Neural cell (in vitro differentiated cells): ENCODE measurements at regions not wholly inside any gene's neighbourhood (a gene's known extent, or its start where the extent isn't known, plus 50 kb on each side); places are given as distances from the start of the nearest gene placed in this dataset.

Source experiments
- H2AFZ ChIP-seq: fragments of 200-600, 300-800 bp; sonication (generic), shearing (Covaris generic); 2 replicates; pipeline ENCODE4 v1.6.0; 2014; ENCODE audit warnings: low read depth, mild to moderate bottlenecking, antibody characterized with exemption, low read length, moderate library complexity
- H3F3A ChIP-seq: fragments of 200-600 bp; shearing (Covaris generic); 2 replicates; pipeline ENCODE4 v1.6.1; 2016; ENCODE audit warnings: mild to moderate bottlenecking, moderate library complexity, mixed read lengths, antibody characterized with exemption, low read length; ENCODE audit not compliant: insufficient read depth, poor library complexity, severe bottlenecking
- H3K27ac ChIP-seq: fragments of 200-600, 300-800 bp; sonication (generic), shearing (Covaris generic); 2 replicates; pipeline ENCODE4 v1.5.1; 2014; ENCODE audit warnings: mild to moderate bottlenecking, low read length, moderate library complexity
- H3K27me3 ChIP-seq: fragments of 300-800, 200-600 bp; sonication (generic), shearing (Covaris generic); 2 replicates; pipeline ENCODE4 v1.6.0; 2014; ENCODE audit warnings: mild to moderate bottlenecking, low read depth, low read length, moderate library complexity; ENCODE audit not compliant: insufficient read depth
- H3K36me3 ChIP-seq: fragments of 300-800, 200-600 bp; sonication (generic), shearing (Covaris generic); 2 replicates; pipeline ENCODE4 v1.5.1; 2014; ENCODE audit warnings: mild to moderate bottlenecking, antibody characterized with exemption, low read length, moderate library complexity; ENCODE audit not compliant: insufficient read depth
- H3K4me2 ChIP-seq: fragments of 300-800, 200-600 bp; sonication (generic), shearing (Covaris generic); 2 replicates; pipeline ENCODE4 v1.6.0; 2014; ENCODE audit warnings: mild to moderate bottlenecking, low read length
- H3K4me3 ChIP-seq: fragments of 300-800, 200-600 bp; sonication (generic), shearing (Covaris generic); 2 replicates; pipeline ENCODE4 v1.5.1; 2014; ENCODE audit warnings: mild to moderate bottlenecking, low read length, moderate library complexity
- H3K79me2 ChIP-seq: fragments of 200-600 bp; shearing (Covaris generic); replicated peaks from 2 replicates; pipeline ENCODE4 v1.6.0; 2014; ENCODE audit warnings: mild to moderate bottlenecking, low read length, moderate library complexity; ENCODE audit not compliant: insufficient read depth
- H3K9ac ChIP-seq: fragments of 300-800, 200-600 bp; sonication (generic), shearing (Covaris generic); 2 replicates; pipeline ENCODE4 v1.6.1; 2016; ENCODE audit warnings: mild to moderate bottlenecking, low read length, mixed read lengths
- H3K9me2 ChIP-seq: fragments of 200-600 bp; shearing (Covaris generic); 2 replicates; pipeline ENCODE4 v1.6.1; 2016; ENCODE audit warnings: mild to moderate bottlenecking, low read length, mixed read lengths; ENCODE audit not compliant: insufficient read depth
- H3K9me3 ChIP-seq: fragments of 200-600, 300-800 bp; sonication (generic), shearing (Covaris generic); 2 replicates; pipeline ENCODE4 v1.6.1; 2016; ENCODE audit warnings: mild to moderate bottlenecking, mixed run types, low read length, moderate library complexity, mixed read lengths
- H4K20me1 ChIP-seq: fragments of 200-600 bp; shearing (Covaris generic); 2 replicates; pipeline ENCODE4 v1.6.1; 2016; ENCODE audit warnings: mild to moderate bottlenecking, mixed run types; ENCODE audit not compliant: insufficient read depth
- CTCF ChIP-seq: fragments of 450-650 bp; IDR thresholded peaks from 2 replicates; pipeline ENCODE4 v1.5.1; 2014; ENCODE audit warnings: antibody characterized with exemption, mild to moderate bottlenecking, moderate library complexity; ENCODE audit not compliant: poor library complexity, severe bottlenecking
- EP300 ChIP-seq: fragments of 450-650 bp; conservative IDR thresholded peaks from 2 replicates; pipeline ENCODE4 v1.6.1; 2014; ENCODE audit warnings: antibody characterized with exemption, mild to moderate bottlenecking, moderate library complexity; ENCODE audit not compliant: poor library complexity, severe bottlenecking
- EZH2 ChIP-seq: fragments of 200-600, 300-800 bp; shearing (Covaris generic), sonication (generic); IDR thresholded peaks from 2 replicates; pipeline ENCODE4 v1.6.1; 2014; ENCODE audit warnings: antibody characterized with exemption, low read length, borderline replicate concordance, mild to moderate bottlenecking; ENCODE audit not compliant: insufficient read depth, poor library complexity, severe bottlenecking
- MXI1 ChIP-seq: fragments of 450-650 bp; conservative IDR thresholded peaks from 2 replicates; pipeline ENCODE4 v1.6.1; 2014; ENCODE audit warnings: antibody characterized with exemption, mild to moderate bottlenecking; ENCODE audit not compliant: poor library complexity, severe bottlenecking
- POLR2AphosphoS5 ChIP-seq: IDR thresholded peaks from 2 replicates; pipeline ENCODE4 v1.6.1; 2012
- RAD21 ChIP-seq: fragments of 450-650 bp; conservative IDR thresholded peaks from 2 replicates; pipeline ENCODE4 v1.6.1; 2014; ENCODE audit warnings: antibody characterized with exemption, mild to moderate bottlenecking, moderate library complexity
- REST ChIP-seq: IDR thresholded peaks from 2 replicates; pipeline ENCODE4 v1.6.1; 2012; ENCODE audit warnings: borderline replicate concordance
- SMC3 ChIP-seq: fragments of 450-650 bp; conservative IDR thresholded peaks from 2 replicates; pipeline ENCODE4 v1.6.1; 2014; ENCODE audit warnings: antibody characterized with exemption, mild to moderate bottlenecking, moderate library complexity; ENCODE audit not compliant: poor library complexity
- TAF1 ChIP-seq: IDR thresholded peaks from 2 replicates; pipeline ENCODE4 v1.6.1; 2012; ENCODE audit warnings: low read depth

- no peak for TF ChIP-seq EP300
Observed at GRCh38 chr11:91850533-91851275, 373.9 kb upstream of the FAT3 start.

GRCh38 chr11:91850021-91850420 is 374.6 kb upstream of the FAT3 start:
- no peaks in the 10 kb centered on the region for H3K27me3 ChIP-seq
- H3K4me2 ChIP-seq = no peak overlapping the region
- no peaks in the 10 kb centered on the region for H3F3A ChIP-seq
- no peak overlapping the region for H3K27ac ChIP-seq
- no peaks in the 10 kb centered on the region for H3K9me3 ChIP-seq
- no peaks in the 10 kb centered on the region for H3K79me2 ChIP-seq
- no peaks in the 10 kb centered on the region for H4K20me1 ChIP-seq
- H3K36me3 ChIP-seq = no peaks in the 10 kb centered on the region
- H3K9ac ChIP-seq = no peak overlapping the region
- H2AFZ ChIP-seq = no peak overlapping the region
- TF ChIP-seq EZH2 = no peak
- H3K9me2 ChIP-seq = no peaks in the 10 kb centered on the region
- H3K4me3 ChIP-seq = no peak overlapping the region

More at GRCh38 chr11:91850533-91851275, 373.9 kb upstream of the FAT3 start:
- Histone ChIP-seq H3K27ac (no peak overlapping the region), H4K20me1 (no peaks in the 10 kb centered on the region), H2AFZ (no peak overlapping the region), H3K36me3 (no peaks in the 10 kb centered on the region), H3F3A (no peaks in the 10 kb centered on the region), H3K4me3 (no peak overlapping the region), H3K9ac (no peak overlapping the region), H3K9me2 (no peaks in the 10 kb centered on the region), H3K4me2 (no peak overlapping the region), H3K27me3 (no peaks in the 10 kb centered on the region), H3K79me2 (no peaks in the 10 kb centered on the region), H3K9me3 (no peaks in the 10 kb centered on the region)

GRCh38 chr11:91846649-91847048 is 378.0 kb upstream of the FAT3 start:
- no peak overlapping the region for H3K4me2 ChIP-seq
- no peaks in the 10 kb centered on the region for H3K9me2 ChIP-seq
- no peak overlapping the region for H2AFZ ChIP-seq
- no peak for TF ChIP-seq CTCF
- no peak for TF ChIP-seq TAF1
- no peak for TF ChIP-seq MXI1
- TF ChIP-seq EZH2 = no peak
- no peak for TF ChIP-seq POLR2AphosphoS5
- TF ChIP-seq SMC3 = no peak
- no peak for TF ChIP-seq REST
- TF ChIP-seq RAD21 = no peak
- no peak for TF ChIP-seq EP300
- H3K79me2 ChIP-seq = no peaks in the 10 kb centered on the region
- H3K4me3 ChIP-seq = no peak overlapping the region
- no peaks in the 10 kb centered on the region for H3F3A ChIP-seq
- no peaks in the 10 kb centered on the region for H4K20me1 ChIP-seq
- no peak overlapping the region for H3K9ac ChIP-seq
- no peaks in the 10 kb centered on the region for H3K9me3 ChIP-seq
- H3K27ac ChIP-seq = no peak overlapping the region
- no peaks in the 10 kb centered on the region for H3K36me3 ChIP-seq
- no peaks in the 10 kb centered on the region for H3K27me3 ChIP-seq
